RWPE2 (cell line): ENCODE measurements at regions not wholly inside any gene's neighbourhood (a gene's known extent, or its start where the extent isn't known, plus 50 kb on each side); places are given as distances from the start of the nearest gene placed in this dataset.

Experiments
- ATAC-seq: fragments of 200-7000 bp; cut with Tn5 transposase; 3 replicates; pipeline ENCODE4 v1.9.1; 2021; ENCODE audit warnings: low read depth
- DNase-seq: peaks from one replicate; pipeline ENCODE4 v3.0.0-alpha.2; 2020; ENCODE audit warnings: low spot score
- H3K27ac ChIP-seq: fragments of 450-650 bp; 2 replicates; pipeline ENCODE4 v1.5.1; 2017; ENCODE audit warnings: mild to moderate bottlenecking; ENCODE audit not compliant: poor library complexity, severe bottlenecking
- H3K27me3 ChIP-seq: fragments of 250-450 bp; sonication (Bioruptor Pico); 2 replicates; pipeline ENCODE4 v1.5.1; 2021; ENCODE audit warnings: mild to moderate bottlenecking, moderate library complexity; ENCODE audit not compliant: insufficient read depth, poor library complexity, severe bottlenecking
- H3K36me3 ChIP-seq: fragments of 250-450 bp; sonication (Bioruptor Pico); 2 replicates; pipeline ENCODE4 v1.5.1; 2020; ENCODE audit warnings: low read depth, mild to moderate bottlenecking, moderate library complexity
- H3K4me1 ChIP-seq: fragments of 250-450 bp; sonication (Bioruptor Pico); 2 replicates; pipeline ENCODE4 v1.5.1; 2021; ENCODE audit warnings: mild to moderate bottlenecking, moderate library complexity; ENCODE audit not compliant: insufficient read depth, poor library complexity, severe bottlenecking
- H3K4me3 ChIP-seq: fragments of 250-450 bp; sonication (Bioruptor Pico); 2 replicates; pipeline ENCODE4 v1.5.1; 2021; ENCODE audit warnings: mild to moderate bottlenecking, moderate library complexity; ENCODE audit not compliant: severe bottlenecking
- H3K9me3 ChIP-seq: fragments of 250-450 bp; sonication (Bioruptor Pico); 2 replicates; pipeline ENCODE4 v1.5.1; 2021; ENCODE audit warnings: mild to moderate bottlenecking, moderate library complexity; ENCODE audit not compliant: severe bottlenecking
- CTCF ChIP-seq: fragments of 450-650 bp; IDR thresholded peaks from one replicate; pipeline ENCODE4 v1.5.1; 2017; ENCODE audit warnings: mild to moderate bottlenecking, moderate library complexity; ENCODE audit not compliant: poor library complexity, severe bottlenecking

- H3K27me3 ChIP-seq, result no peaks in the 10 kb centered on the region
- no peak overlapping the region for H3K4me3 ChIP-seq
- no peak for TF ChIP-seq CTCF
- H3K9me3 ChIP-seq, result peaks cover 15% of the 10 kb centered on the region
- DNase-seq (peak; percentile 9), ATAC-seq (no peak)
- no peaks in the 10 kb centered on the region for H3K36me3 ChIP-seq
- peaks cover 4% of the 10 kb centered on the region for H3K4me1 ChIP-seq
- no peak overlapping the region for H3K27ac ChIP-seq
Observed at GRCh38 chr20:56986931-56987720, 279.3 kb downstream of the BMP7 start.

- Histone ChIP-seq H3K4me1 (peaks cover 4% of the 10 kb centered on the region), H3K9me3 (peaks cover 15% of the 10 kb centered on the region), H3K4me3 (no peak overlapping the region), H3K27ac (no peak overlapping the region), H3K27me3 (no peaks in the 10 kb centered on the region), H3K36me3 (no peaks in the 10 kb centered on the region)
- ATAC-seq (no peak), DNase-seq (peak; percentile 74)
- TF ChIP-seq CTCF, result no peak
Observed at GRCh38 chr20:56987986-56988385, 278.5 kb downstream of the BMP7 start.

GRCh38 chr20:56988446-56988845 is 278.0 kb downstream of the BMP7 start:
- Histone ChIP-seq H3K4me3 (no peak overlapping the region), H3K27me3 (no peaks in the 10 kb centered on the region), H3K27ac (no peak overlapping the region), H3K36me3 (no peaks in the 10 kb centered on the region), H3K9me3 (peaks cover 15% of the 10 kb centered on the region), H3K4me1 (peaks cover 4% of the 10 kb centered on the region)
- DNase-seq (no peak), ATAC-seq (no peak)
- no peak for TF ChIP-seq CTCF

GRCh38 chr20:56989516-56989915 is 276.9 kb downstream of the BMP7 start:
- no peaks in the 10 kb centered on the region for H3K27me3 ChIP-seq
- no peaks in the 10 kb centered on the region for H3K36me3 ChIP-seq
- DNase-seq (peak; percentile 21), ATAC-seq (peak; percentile 53; the same call in 1 of the 3 replicates)
- peaks cover 14% of the 10 kb centered on the region for H3K9me3 ChIP-seq
- H3K4me3 ChIP-seq, result no peak overlapping the region
- no peak for TF ChIP-seq CTCF
- H3K4me1 ChIP-seq, result peaks cover 4% of the 10 kb centered on the region
- H3K27ac ChIP-seq, result no peak overlapping the region

- ATAC-seq (no peak; the same call in 2 of the 3 replicates), DNase-seq (peak; percentile 23)
- H3K4me1 ChIP-seq, result no peaks in the 10 kb centered on the region
- no peaks in the 10 kb centered on the region for H3K9me3 ChIP-seq
- no peak overlapping the region for H3K4me3 ChIP-seq
- H3K27me3 ChIP-seq, result no peaks in the 10 kb centered on the region
- no peak overlapping the region for H3K27ac ChIP-seq
- H3K36me3 ChIP-seq, result no peaks in the 10 kb centered on the region
- TF ChIP-seq CTCF, result no peak
Observed at GRCh38 chr20:56993020-56993559, 273.4 kb downstream of the BMP7 start.
